ENCODE measurements at regions not wholly inside any gene's neighbourhood (a gene's known extent, or its start where the extent isn't known, plus 50 kb on each side); places are given as distances from the start of the nearest gene placed in this dataset.

DNA sequence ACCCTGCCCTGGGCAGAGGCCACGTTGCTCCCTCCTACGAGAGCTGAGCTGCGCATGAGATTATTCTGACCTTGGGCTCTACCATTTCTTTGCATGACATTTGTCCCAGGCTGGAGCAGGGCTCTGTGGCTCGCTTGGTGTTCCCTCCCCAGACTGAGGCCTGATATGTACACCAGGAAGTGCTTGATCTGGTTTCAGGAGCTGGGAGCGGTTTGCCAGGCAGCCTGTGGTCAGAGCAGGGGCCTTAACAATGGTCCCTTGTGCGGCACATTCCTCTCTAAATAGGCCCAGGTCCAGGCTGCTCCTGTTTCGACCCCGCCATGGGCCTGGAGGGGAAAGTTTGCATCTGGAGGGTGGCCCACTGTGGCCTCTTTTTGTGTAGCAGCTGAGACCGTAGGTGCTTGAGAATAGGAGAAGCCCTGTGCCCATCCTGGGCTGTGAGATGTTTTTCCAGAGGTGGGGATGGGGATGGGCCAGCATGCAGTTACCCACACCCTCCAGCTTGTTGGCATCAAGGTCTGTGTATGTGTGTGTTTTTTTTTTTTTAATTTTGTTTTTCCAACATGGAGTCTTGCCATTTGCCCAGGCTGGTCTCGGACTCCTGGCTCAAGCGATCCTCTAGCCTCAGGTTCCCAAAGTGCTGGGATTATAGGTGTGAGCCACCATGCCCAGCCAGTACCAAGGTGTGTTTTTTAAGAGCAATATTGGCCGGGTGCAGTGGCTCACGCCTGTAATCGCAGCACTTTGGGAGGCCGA lies 253.9 kb downstream of the SEC14L1 start (continued):
- TF ChIP-seq ZNF292 (CRISPR knock-in tag; IDR thresholded peaks at IDR 0.05; ENCODE audit: borderline replicate concordance, low read depth), result peak; percentile 94; the same call in 1 of the 2 replicates
- TF ChIP-seq MED8 (CRISPR knock-in tag; IDR thresholded peaks at IDR 0.05; ENCODE audit: insufficient replicate concordance), result peak; percentile 44
- TF ChIP-seq ZNF687 (CRISPR knock-in tag; IDR thresholded peaks at IDR 0.05), result peak; percentile 98
- TF ChIP-seq TRIM24 (CRISPR knock-in tag; IDR thresholded peaks at IDR 0.05), result no peak
- peak; percentile 81; the same call in 1 of the 2 replicates for TF ChIP-seq ZSCAN29 (CRISPR knock-in tag; conservative IDR thresholded peaks at IDR 0.05)
- TF ChIP-seq, protein P1, sequence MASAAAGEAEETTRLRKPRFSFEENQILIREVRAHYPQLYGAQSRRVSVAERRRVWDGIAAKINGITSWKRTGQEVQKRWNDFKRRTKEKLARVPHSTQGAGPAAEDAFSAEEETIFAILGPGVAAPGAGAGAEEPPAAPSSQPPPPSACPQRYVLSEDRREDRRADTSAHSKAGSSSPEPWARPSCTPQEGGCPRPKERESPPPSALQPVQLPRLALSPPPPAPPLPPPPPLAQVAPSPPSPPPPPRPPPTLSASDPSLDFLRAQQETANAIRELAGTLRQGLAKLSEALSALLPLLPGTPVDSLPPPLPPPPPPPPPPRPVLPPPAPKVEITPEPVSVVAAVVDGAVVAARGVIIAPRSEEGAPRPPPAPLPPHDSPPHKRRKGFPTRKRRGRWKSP (CRISPR knock-in tag; IDR thresholded peaks at IDR 0.05), result 0 out of 2 replicates have a peak, but pooled peaks have one; percentile 50
- TF ChIP-seq KMT2A (CRISPR knock-in tag; IDR thresholded peaks at IDR 0.05), result peak; percentile 74; the same call in 1 of the 2 replicates
- TF ChIP-seq GATAD2A (CRISPR knock-in tag; IDR thresholded peaks at IDR 0.05), result peak; percentile 93
- TF ChIP-seq, protein P2, sequence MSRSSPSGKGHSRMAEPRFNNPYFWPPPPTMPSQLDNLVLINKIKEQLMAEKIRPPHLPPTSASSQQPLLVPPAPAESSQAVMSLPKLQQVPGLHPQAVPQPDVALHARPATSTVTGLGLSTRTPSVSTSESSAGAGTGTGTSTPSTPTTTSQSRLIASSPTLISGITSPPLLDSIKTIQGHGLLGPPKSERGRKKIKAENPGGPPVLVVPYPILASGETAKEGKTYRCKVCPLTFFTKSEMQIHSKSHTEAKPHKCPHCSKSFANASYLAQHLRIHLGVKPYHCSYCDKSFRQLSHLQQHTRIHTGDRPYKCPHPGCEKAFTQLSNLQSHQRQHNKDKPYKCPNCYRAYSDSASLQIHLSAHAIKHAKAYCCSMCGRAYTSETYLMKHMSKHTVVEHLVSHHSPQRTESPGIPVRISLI (CRISPR knock-in tag; IDR thresholded peaks at IDR 0.05; ENCODE audit: borderline replicate concordance), result 0 out of 2 replicates have a peak, but pooled peaks have one; percentile 15
- TF ChIP-seq, protein P3, sequence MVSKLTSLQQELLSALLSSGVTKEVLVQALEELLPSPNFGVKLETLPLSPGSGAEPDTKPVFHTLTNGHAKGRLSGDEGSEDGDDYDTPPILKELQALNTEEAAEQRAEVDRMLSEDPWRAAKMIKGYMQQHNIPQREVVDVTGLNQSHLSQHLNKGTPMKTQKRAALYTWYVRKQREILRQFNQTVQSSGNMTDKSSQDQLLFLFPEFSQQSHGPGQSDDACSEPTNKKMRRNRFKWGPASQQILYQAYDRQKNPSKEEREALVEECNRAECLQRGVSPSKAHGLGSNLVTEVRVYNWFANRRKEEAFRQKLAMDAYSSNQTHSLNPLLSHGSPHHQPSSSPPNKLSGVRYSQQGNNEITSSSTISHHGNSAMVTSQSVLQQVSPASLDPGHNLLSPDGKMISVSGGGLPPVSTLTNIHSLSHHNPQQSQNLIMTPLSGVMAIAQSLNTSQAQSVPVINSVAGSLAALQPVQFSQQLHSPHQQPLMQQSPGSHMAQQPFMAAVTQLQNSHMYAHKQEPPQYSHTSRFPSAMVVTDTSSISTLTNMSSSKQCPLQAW (CRISPR knock-in tag; IDR thresholded peaks at IDR 0.05), result peak; percentile 79
- TF ChIP-seq CAMTA2 (CRISPR knock-in tag; IDR thresholded peaks at IDR 0.05; ENCODE audit: borderline replicate concordance), result no peak
- TF ChIP-seq HINFP (CRISPR knock-in tag; IDR thresholded peaks at IDR 0.05; ENCODE audit: low read depth), result 0 out of 2 replicates have a peak, but pooled peaks have one; percentile 26
- peak; percentile 88 for TF ChIP-seq ERF (CRISPR knock-in tag; IDR thresholded peaks at IDR 0.05)
- no peak; a peak in 1 of 4 replicates for TF ChIP-seq REST (IDR thresholded peaks at IDR 0.05; ENCODE audit: borderline replicate concordance in 1 of 2, low read depth in 1 of 2, low read length in 2 of 2)

All from HepG2 (cell line).